ENCODE measurements at regions not wholly inside any gene's neighbourhood (a gene's known extent, or its start where the extent isn't known, plus 50 kb on each side); places are given as distances from the start of the nearest gene placed in this dataset.

GRCh38 chr5:58069846-58070245, 390.0 kb downstream of the PLK2 start:
- TF ChIP-seq CTCF (IDR thresholded peaks at IDR 0.05) (no peak), ZFX (IDR thresholded peaks at IDR 0.05; ENCODE audit: borderline replicate concordance) (no peak)
- H3K27ac ChIP-seq: no peak overlapping the region; the same call in 1 of the 2 replicates

- no peak overlapping the region for H3K27ac ChIP-seq
Observed at GRCh38 chr5:58069016-58069705, 390.7 kb downstream of the PLK2 start.

GRCh38 chr5:58066557-58066956, 393.3 kb downstream of the PLK2 start:
- H3K27ac ChIP-seq: no peak overlapping the region
- no peak for TF ChIP-seq CTCF (IDR thresholded peaks at IDR 0.05)
- no peak for TF ChIP-seq ZFX (IDR thresholded peaks at IDR 0.05; ENCODE audit: borderline replicate concordance)

More at GRCh38 chr5:58069016-58069705, 390.7 kb downstream of the PLK2 start:
- TF ChIP-seq ZFX (IDR thresholded peaks at IDR 0.05; ENCODE audit: borderline replicate concordance) (no peak), CTCF (IDR thresholded peaks at IDR 0.05) (no peak)

- H3K27ac ChIP-seq: no peak overlapping the region
- TF ChIP-seq ZFX (IDR thresholded peaks at IDR 0.05; ENCODE audit: borderline replicate concordance): no peak
- no peak for TF ChIP-seq CTCF (IDR thresholded peaks at IDR 0.05)
Observed at GRCh38 chr5:58066076-58066475, 393.8 kb downstream of the PLK2 start.

GRCh38 chr5:58064801-58065200, 395.1 kb downstream of the PLK2 start:
- H3K27ac ChIP-seq: no peak overlapping the region
- no peak for TF ChIP-seq CTCF (IDR thresholded peaks at IDR 0.05)
- no peak for TF ChIP-seq ZFX (IDR thresholded peaks at IDR 0.05; ENCODE audit: borderline replicate concordance)

- no peak overlapping the region for H3K27ac ChIP-seq
- TF ChIP-seq ZFX (IDR thresholded peaks at IDR 0.05; ENCODE audit: borderline replicate concordance) (no peak), CTCF (IDR thresholded peaks at IDR 0.05) (no peak)
Observed at GRCh38 chr5:58060996-58061395, 398.9 kb downstream of the PLK2 start.

- no peak for TF ChIP-seq ZFX (IDR thresholded peaks at IDR 0.05; ENCODE audit: borderline replicate concordance)
- no peak for TF ChIP-seq CTCF (IDR thresholded peaks at IDR 0.05)
- no peak overlapping the region for H3K27ac ChIP-seq
Observed at GRCh38 chr5:58057324-58057723, 402.6 kb downstream of the PLK2 start.

All from 22Rv1 (cell line).